HG03196 (cell line): ENCODE measurements at regions not wholly inside any gene's neighbourhood (a gene's known extent, or its start where the extent isn't known, plus 50 kb on each side); places are given as distances from the start of the nearest gene placed in this dataset.
A peak's percentile ranks its signal among the peaks of the same experiment; 100 is the strongest.

Experiments used
- ATAC-seq: cut with Tn5 transposase; IDR thresholded peaks from one replicate; pipeline ENCODE4 v1.9.1; 2021; ENCODE audit not compliant: unreplicated experiment

GRCh38 chr5:167951116-167951515 is 340.3 kb upstream of the WWC1 start:
- no peak for ATAC-seq

- ATAC-seq, result no peak
These were observed 339.0 kb upstream of the WWC1 start for GRCh38 chr5:167952278-167952995.

- ATAC-seq, result no peak
These were observed 338.2 kb upstream of the WWC1 start for GRCh38 chr5:167953151-167953798.

GRCh38 chr5:167961731-167962130 is 329.7 kb upstream of the WWC1 start:
- ATAC-seq, result no peak

- no peak for ATAC-seq
These were observed 326.9 kb upstream of the WWC1 start for GRCh38 chr5:167964529-167964928.

GRCh38 chr5:167965710-167966109 is 325.7 kb upstream of the WWC1 start:
- no peak for ATAC-seq

GRCh38 chr5:167966979-167967378 is 324.5 kb upstream of the WWC1 start:
- ATAC-seq, result no peak

- no peak for ATAC-seq
These were observed 323.8 kb upstream of the WWC1 start for GRCh38 chr5:167967494-167968177.

GRCh38 chr5:167968837-167969236 is 322.6 kb upstream of the WWC1 start:
- ATAC-seq, result no peak

- ATAC-seq, result peak; percentile 64
These were observed 321.4 kb upstream of the WWC1 start for GRCh38 chr5:167969998-167970397.

GRCh38 chr5:167971706-167972105 is 319.7 kb upstream of the WWC1 start:
- ATAC-seq, result no peak

- no peak for ATAC-seq
These were observed 318.3 kb upstream of the WWC1 start for GRCh38 chr5:167973126-167973525.

- no peak for ATAC-seq
These were observed 306.5 kb upstream of the WWC1 start for GRCh38 chr5:167984951-167985350.

GRCh38 chr5:167985373-167985772 is 306.1 kb upstream of the WWC1 start:
- ATAC-seq, result no peak

GRCh38 chr5:167987490-167988280 is 303.8 kb upstream of the WWC1 start:
- no peak for ATAC-seq

- no peak for ATAC-seq
These were observed 298.6 kb upstream of the WWC1 start for GRCh38 chr5:167992868-167993267.

- ATAC-seq, result no peak
These were observed 297.7 kb upstream of the WWC1 start for GRCh38 chr5:167993771-167994170.

GRCh38 chr5:167995844-167996425 is 295.5 kb upstream of the WWC1 start:
- ATAC-seq, result no peak

- no peak for ATAC-seq
These were observed 293.2 kb upstream of the WWC1 start for GRCh38 chr5:167998148-167998767.

- ATAC-seq, result no peak
These were observed 292.3 kb upstream of the WWC1 start for GRCh38 chr5:167999182-167999581.

GRCh38 chr5:168001318-168001717 is 290.1 kb upstream of the WWC1 start:
- no peak for ATAC-seq
